ENCODE measurements at regions not wholly inside any gene's neighbourhood (a gene's known extent, or its start where the extent isn't known, plus 50 kb on each side); places are given as distances from the start of the nearest gene placed in this dataset.

DNA sequence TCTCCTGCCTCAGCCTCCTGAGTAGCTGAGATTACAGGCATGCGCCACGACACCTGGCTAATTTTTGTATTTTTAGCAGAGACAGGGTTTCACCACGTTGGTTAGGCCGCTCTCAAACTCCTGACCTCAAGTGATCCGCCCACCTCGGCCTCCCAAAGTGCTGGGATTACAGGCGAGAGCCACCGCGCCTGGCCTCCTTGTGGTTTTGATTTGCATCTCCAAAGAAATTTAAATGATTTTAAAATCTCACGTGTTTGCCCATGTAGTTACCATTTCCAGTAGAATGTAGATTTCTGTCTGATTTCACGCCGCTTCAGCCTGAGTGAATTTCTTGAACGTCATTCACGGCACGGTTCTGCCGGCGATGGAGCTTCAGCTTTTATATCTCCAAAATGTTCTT, 55.8 kb downstream of the IGF2 start:
- peaks cover 1% of the 10 kb centered on the region for H3K27me3 Mint-ChIP-seq (ENCODE audit: unreplicated experiment)
- no peak overlapping the region for H3K27ac Mint-ChIP-seq (ENCODE audit: unreplicated experiment)
- H3K4me3 Mint-ChIP-seq (ENCODE audit: unreplicated experiment), result no peak overlapping the region
- H3K36me3 Mint-ChIP-seq (ENCODE audit: low read depth, unreplicated experiment), result no peaks in the 10 kb centered on the region
- no peaks in the 10 kb centered on the region for H3K4me1 Mint-ChIP-seq (ENCODE audit: unreplicated experiment)
- no peak for DNase-seq (ENCODE audit: low spot score)
- TF ChIP-seq, protein P1, sequence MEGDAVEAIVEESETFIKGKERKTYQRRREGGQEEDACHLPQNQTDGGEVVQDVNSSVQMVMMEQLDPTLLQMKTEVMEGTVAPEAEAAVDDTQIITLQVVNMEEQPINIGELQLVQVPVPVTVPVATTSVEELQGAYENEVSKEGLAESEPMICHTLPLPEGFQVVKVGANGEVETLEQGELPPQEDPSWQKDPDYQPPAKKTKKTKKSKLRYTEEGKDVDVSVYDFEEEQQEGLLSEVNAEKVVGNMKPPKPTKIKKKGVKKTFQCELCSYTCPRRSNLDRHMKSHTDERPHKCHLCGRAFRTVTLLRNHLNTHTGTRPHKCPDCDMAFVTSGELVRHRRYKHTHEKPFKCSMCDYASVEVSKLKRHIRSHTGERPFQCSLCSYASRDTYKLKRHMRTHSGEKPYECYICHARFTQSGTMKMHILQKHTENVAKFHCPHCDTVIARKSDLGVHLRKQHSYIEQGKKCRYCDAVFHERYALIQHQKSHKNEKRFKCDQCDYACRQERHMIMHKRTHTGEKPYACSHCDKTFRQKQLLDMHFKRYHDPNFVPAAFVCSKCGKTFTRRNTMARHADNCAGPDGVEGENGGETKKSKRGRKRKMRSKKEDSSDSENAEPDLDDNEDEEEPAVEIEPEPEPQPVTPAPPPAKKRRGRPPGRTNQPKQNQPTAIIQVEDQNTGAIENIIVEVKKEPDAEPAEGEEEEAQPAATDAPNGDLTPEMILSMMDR (IDR thresholded peaks at IDR 0.05; ENCODE audit: unreplicated experiment), result no peak
- no peaks in the 10 kb centered on the region for H3K9me3 Mint-ChIP-seq (ENCODE audit: unreplicated experiment)

DNA sequence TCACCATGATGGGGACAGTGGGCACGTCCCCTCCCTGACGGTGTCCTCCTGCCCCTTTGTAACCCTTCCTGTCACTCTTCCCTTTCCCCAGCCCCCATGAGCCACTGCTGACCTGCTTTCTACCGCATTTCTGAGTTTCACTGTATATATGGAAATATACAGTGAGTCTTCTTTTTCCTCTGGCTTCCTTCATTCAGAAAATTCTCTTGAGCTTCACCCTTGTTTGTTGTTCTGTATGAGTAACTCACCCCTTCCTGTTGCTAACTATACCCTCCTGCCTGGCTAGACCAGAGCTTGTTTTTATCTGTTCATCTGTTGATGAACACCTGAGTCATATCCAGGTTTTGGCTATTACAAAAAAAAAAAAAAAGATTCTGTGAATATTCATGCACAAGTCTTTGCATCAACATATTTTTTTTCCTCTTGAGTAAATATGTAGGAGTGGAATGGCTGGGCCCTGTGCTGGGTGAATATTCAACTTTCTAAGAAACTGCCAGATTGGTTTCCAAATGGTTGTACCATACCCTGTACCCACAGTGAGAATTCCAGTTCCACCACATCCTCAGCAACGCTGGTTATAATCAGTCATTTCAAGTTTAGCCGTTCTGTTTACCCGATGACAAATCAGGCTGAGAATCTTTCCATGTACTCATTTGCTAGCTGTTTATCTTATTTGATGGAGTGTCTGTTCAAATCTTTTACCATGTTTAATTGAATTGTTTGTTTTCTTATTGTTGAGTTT, 62.0 kb downstream of the IGF2 start:
- H3K36me3 Mint-ChIP-seq (ENCODE audit: low read depth, unreplicated experiment), result no peaks in the 10 kb centered on the region
- no peak for DNase-seq (ENCODE audit: low spot score)
- H3K27me3 Mint-ChIP-seq (ENCODE audit: unreplicated experiment), result peaks cover 4% of the 10 kb centered on the region
- no peak overlapping the region for H3K4me3 Mint-ChIP-seq (ENCODE audit: unreplicated experiment)
- H3K9me3 Mint-ChIP-seq (ENCODE audit: unreplicated experiment), result no peaks in the 10 kb centered on the region
- H3K4me1 Mint-ChIP-seq (ENCODE audit: unreplicated experiment), result no peaks in the 10 kb centered on the region
- peak overlapping the region; percentile 62 for H3K27ac Mint-ChIP-seq (ENCODE audit: unreplicated experiment)
- TF ChIP-seq, protein P1 (IDR thresholded peaks at IDR 0.05; ENCODE audit: unreplicated experiment), result no peak

DNA sequence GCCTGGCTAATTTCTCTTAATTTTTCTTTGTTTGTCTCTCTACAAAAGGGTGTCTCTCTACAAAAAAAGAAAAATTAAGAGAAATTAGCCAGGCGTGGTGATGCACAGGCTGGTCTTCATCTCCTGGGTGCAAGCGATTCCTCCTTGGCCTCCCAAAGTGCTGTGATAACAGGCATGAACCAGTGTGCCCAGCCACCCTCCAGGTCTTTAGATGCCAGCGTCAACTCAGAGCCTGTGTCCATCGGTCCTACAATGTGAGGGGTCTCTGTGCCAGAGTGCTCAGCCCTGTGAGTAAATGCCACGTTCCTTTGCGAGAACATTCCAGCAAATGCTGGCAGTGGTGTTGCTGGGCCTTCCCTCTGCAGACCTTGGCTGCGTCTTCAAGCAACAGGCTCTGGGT, 62.7 kb downstream of the IGF2 start:
- DNase-seq (ENCODE audit: low spot score), result no peak

DNA sequence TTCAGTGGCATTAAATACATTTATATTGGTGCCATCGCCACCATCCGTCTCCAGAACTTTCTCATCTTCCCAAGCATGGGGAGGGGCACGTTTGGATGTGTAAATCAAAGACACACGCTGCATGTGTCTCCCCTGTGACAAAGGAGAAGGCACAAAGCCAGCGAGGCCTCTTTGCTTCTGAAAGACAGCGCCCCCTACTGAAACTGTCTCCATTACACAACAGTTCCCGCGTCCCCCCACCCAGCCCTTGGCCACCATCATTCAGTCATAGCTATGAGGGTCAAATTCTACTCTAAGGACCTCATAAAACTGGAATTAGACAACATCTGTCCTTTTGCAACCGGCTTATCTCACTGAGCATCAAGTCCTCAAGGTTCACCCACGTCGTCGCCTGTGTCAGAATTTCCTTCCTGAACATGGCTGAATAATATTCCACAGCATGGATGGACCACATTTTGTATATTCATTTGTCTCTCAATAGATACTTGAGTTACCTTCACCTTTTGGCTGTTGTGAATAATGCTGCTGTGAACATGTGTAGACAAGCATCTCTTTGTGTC, 64.8 kb downstream of the IGF2 start:
- no peak for DNase-seq (ENCODE audit: low spot score)
- Mint-ChIP-seq H3K9me3 (ENCODE audit: unreplicated experiment) (no peaks in the 10 kb centered on the region), H3K4me1 (ENCODE audit: unreplicated experiment) (no peaks in the 10 kb centered on the region), H3K27me3 (ENCODE audit: unreplicated experiment) (peaks cover 4% of the 10 kb centered on the region), H3K27ac (ENCODE audit: unreplicated experiment) (no peak overlapping the region), H3K4me3 (ENCODE audit: unreplicated experiment) (no peak overlapping the region), H3K36me3 (ENCODE audit: low read depth, unreplicated experiment) (no peaks in the 10 kb centered on the region)
- TF ChIP-seq, protein P1 (IDR thresholded peaks at IDR 0.05; ENCODE audit: unreplicated experiment), result peak; percentile 65

More for the DNA sequence above, 62.7 kb downstream of the IGF2 start:
- Mint-ChIP-seq H3K9me3 (ENCODE audit: unreplicated experiment) (no peaks in the 10 kb centered on the region), H3K4me3 (ENCODE audit: unreplicated experiment) (no peak overlapping the region), H3K27ac (ENCODE audit: unreplicated experiment) (no peak overlapping the region), H3K36me3 (ENCODE audit: low read depth, unreplicated experiment) (no peaks in the 10 kb centered on the region), H3K4me1 (ENCODE audit: unreplicated experiment) (no peaks in the 10 kb centered on the region), H3K27me3 (ENCODE audit: unreplicated experiment) (peaks cover 4% of the 10 kb centered on the region)
- TF ChIP-seq, protein P1 (IDR thresholded peaks at IDR 0.05; ENCODE audit: unreplicated experiment), result no peak

DNA sequence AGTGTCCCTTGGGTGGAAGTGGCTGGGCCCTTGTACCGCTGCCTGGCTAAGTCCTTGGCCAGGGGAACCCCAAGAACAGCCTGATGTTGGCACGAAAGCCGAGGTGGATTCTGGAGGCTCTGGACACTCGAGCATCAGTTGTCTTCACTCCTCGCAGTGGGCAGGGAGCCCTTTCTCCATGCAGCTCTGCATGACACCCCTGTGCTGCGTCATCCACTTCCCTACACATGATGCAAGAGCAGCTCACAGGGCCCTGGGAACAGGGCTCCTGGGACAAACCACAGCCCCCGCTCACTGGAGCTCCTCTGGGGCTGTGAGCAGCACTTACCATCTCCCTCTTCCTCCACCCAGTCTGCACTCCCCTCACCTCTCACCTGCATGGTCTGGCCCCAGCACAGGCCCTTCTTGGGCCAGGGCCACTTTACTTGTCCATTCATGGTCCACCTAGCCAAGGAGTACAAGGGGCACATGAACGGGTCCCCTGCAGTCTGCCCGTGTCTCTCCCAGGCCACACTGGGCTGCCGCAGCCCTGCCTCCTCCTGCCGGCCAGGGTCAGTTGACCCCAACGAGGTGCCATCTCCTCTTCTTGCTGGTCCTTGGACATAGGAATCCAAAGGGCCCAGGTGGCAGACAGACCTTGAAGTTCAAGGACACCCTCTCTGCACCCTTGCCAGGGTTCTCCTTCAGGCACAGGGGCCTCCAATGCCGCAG, 66.5 kb downstream of the IGF2 start:
- Mint-ChIP-seq H3K9me3 (ENCODE audit: unreplicated experiment) (no peaks in the 10 kb centered on the region), H3K27ac (ENCODE audit: unreplicated experiment) (no peak overlapping the region), H3K4me1 (ENCODE audit: unreplicated experiment) (no peaks in the 10 kb centered on the region), H3K27me3 (ENCODE audit: unreplicated experiment) (peaks cover 4% of the 10 kb centered on the region), H3K4me3 (ENCODE audit: unreplicated experiment) (no peak overlapping the region), H3K36me3 (ENCODE audit: low read depth, unreplicated experiment) (no peaks in the 10 kb centered on the region)
- DNase-seq (ENCODE audit: low spot score), result no peak
- TF ChIP-seq, protein P1 (IDR thresholded peaks at IDR 0.05; ENCODE audit: unreplicated experiment), result no peak

Data from endothelial cell (in vitro differentiated cells).